Endothelial cell of umbilical vein (primary cell): ENCODE measurements at regions not wholly inside any gene's neighbourhood (a gene's known extent, or its start where the extent isn't known, plus 50 kb on each side); places are given as distances from the start of the nearest gene placed in this dataset.

ENCODE experiments used
- BruUV-seq: library from RNA; stranded (reverse); fragments of 400-500 nt; replicated peaks from 2 replicates; lab custom pipeline; 2021; lab: Mats Ljungman, UMichigan
- CTCF ChIA-PET: fragments of 300-600, 350-600 bp; sonication (Branson Sonifier 250); formaldehyde crosslinking; loops from one replicate; lab custom pipeline; 2021; ENCODE audit warnings: antibody characterized with exemption, inconsistent platforms; lab: Charles Lee
- POLR2A ChIA-PET: fragments of 300-600, 350-600 bp; sonication (Branson Sonifier 250); formaldehyde crosslinking; loops from one replicate; lab custom pipeline; 2021; ENCODE audit warnings: antibody characterized with exemption, inconsistent platforms; lab: Charles Lee
- DNase-seq: peaks from one replicate; pipeline ENCODE4 v3.0.0-alpha.2; 2011; ENCODE audit warnings: low read depth, low spot score
- FAIRE-seq: peaks from 2 replicates; lab custom pipeline; 2011; peaks lifted over from hg19 to GRCh38; lab: Jason Lieb, UNC
- H2AFZ ChIP-seq: 2 replicates; pipeline ENCODE4 v1.6.0; 2012; ENCODE audit warnings: low read depth, low read length, control low read depth, inconsistent platforms
- H3K27ac ChIP-seq: 2 replicates; pipeline ENCODE4 v1.5.1; 2011; ENCODE audit warnings: low read depth, mild to moderate bottlenecking, control low read depth, low read length, moderate library complexity; ENCODE audit not compliant: insufficient read depth
- H3K27me3 ChIP-seq, 2 experiments: 2 replicates each; pipeline versions ENCODE4 v1.6.0 to v1.6.1; 2011; ENCODE audit warnings: low read length in 2 of 2, mixed read lengths in 1 of 2; ENCODE audit not compliant: control insufficient read depth in 2 of 2, insufficient read depth in 2 of 2
- H3K36me3 ChIP-seq, 2 experiments: 2 replicates in 1 of 2; 3 replicates in 1 of 2; pipeline ENCODE4 v1.5.1; 2011; ENCODE audit warnings: low read length in 2 of 2, mild to moderate bottlenecking in 1 of 2, moderate library complexity in 1 of 2; ENCODE audit not compliant: control insufficient read depth in 2 of 2, insufficient read depth in 2 of 2; ENCODE audit errors: extremely low read depth in 1 of 2
- H3K4me1 ChIP-seq: 3 replicates; pipeline ENCODE4 v1.5.1; 2011; ENCODE audit warnings: mild to moderate bottlenecking, low read length; ENCODE audit not compliant: control insufficient read depth, insufficient read depth; ENCODE audit errors: extremely low read depth
- H3K4me2 ChIP-seq: 2 replicates; pipeline ENCODE4 v1.6.1; 2011; ENCODE audit warnings: low read length, control low read depth, mixed read lengths; ENCODE audit not compliant: insufficient read depth
- H3K4me3 ChIP-seq, 3 experiments: fragments of 200-600 bp in 1 of 3; sonication (generic), shearing (Covaris generic) in 1 of 3; replicated peaks in 1 of 3; 2 replicates each; pipeline ENCODE4 v1.5.1; 2011 to 2016; ENCODE audit warnings: control low read depth in 3 of 3, low read length in 3 of 3, mild to moderate bottlenecking in 2 of 3, inconsistent platforms in 1 of 3, low read depth in 1 of 3, moderate library complexity in 1 of 3; ENCODE audit not compliant: insufficient read depth in 1 of 3
- H3K79me2 ChIP-seq: 2 replicates; pipeline ENCODE4 v1.6.0; 2012; ENCODE audit warnings: low read length, inconsistent platforms; ENCODE audit not compliant: control insufficient read depth, insufficient read depth
- H3K9ac ChIP-seq: replicated peaks from 2 replicates; pipeline ENCODE3; 2011; ENCODE audit warnings: low read length, control low read depth; ENCODE audit not compliant: insufficient read depth; ENCODE audit errors: extremely low read depth
- H3K9me1 ChIP-seq: replicated peaks from 3 replicates; pipeline ENCODE4 v1.6.0; 2011; ENCODE audit warnings: mild to moderate bottlenecking, low read length; ENCODE audit not compliant: control insufficient read depth, insufficient read depth; ENCODE audit errors: extremely low read depth
- H3K9me3 ChIP-seq: replicated peaks from 2 replicates; pipeline ENCODE4 v1.5.1; 2012; ENCODE audit warnings: low read length, inconsistent platforms; ENCODE audit not compliant: control insufficient read depth, insufficient read depth
- H4K20me1 ChIP-seq: replicated peaks from 2 replicates; pipeline ENCODE3; 2011; ENCODE audit warnings: mild to moderate bottlenecking, low read length; ENCODE audit not compliant: control insufficient read depth, insufficient read depth; ENCODE audit errors: extremely low read depth
- EZH2 ChIP-seq: IDR thresholded peaks from 2 replicates; pipeline ENCODE4 v1.6.1; 2012; ENCODE audit warnings: borderline replicate concordance, low read depth, mild to moderate bottlenecking, moderate library complexity, low read length, inconsistent platforms; ENCODE audit not compliant: severe bottlenecking
- FOS ChIP-seq: IDR thresholded peaks from 2 replicates; pipeline ENCODE4 v1.6.1; 2011; ENCODE audit warnings: mild to moderate bottlenecking, low read length, moderate library complexity, borderline replicate concordance; ENCODE audit not compliant: insufficient read depth
- GATA2 ChIP-seq: IDR thresholded peaks from 2 replicates; pipeline ENCODE4 v1.7.0; 2011; ENCODE audit warnings: low read depth, mild to moderate bottlenecking, moderate library complexity, mixed read lengths, low read length; ENCODE audit not compliant: insufficient read length, insufficient read depth
- JUN ChIP-seq: IDR thresholded peaks from 2 replicates; pipeline ENCODE4 v1.6.1; 2011; ENCODE audit warnings: borderline replicate concordance, low read depth; ENCODE audit not compliant: insufficient read length, insufficient read depth
- MYC ChIP-seq: IDR thresholded peaks from one replicate; pipeline ENCODE4 v1.6.1; 2011; ENCODE audit warnings: mild to moderate bottlenecking, low read depth, low read length
- POLR2A ChIP-seq: IDR thresholded peaks from 2 replicates; pipeline ENCODE4 v1.6.1; 2012; ENCODE audit warnings: low read depth, mild to moderate bottlenecking, control low read depth, low read length
- POLR2AphosphoS5 ChIP-seq: IDR thresholded peaks from 2 replicates; pipeline ENCODE4 v1.6.1; 2012; ENCODE audit warnings: low read depth, mild to moderate bottlenecking, control low read depth, low read length, moderate library complexity; ENCODE audit not compliant: insufficient read depth
- dilution Hi-C: fragments of 300-500 bp; cut with MboI; formaldehyde crosslinking; loops from one replicate; pipeline ENCODE4 v1.15.0; 2019; ENCODE audit warnings: low sequenced_read_pairs; ENCODE audit not compliant: extremely low pct_ligation_motif_present
- intact Hi-C: fragments of 100-400 bp; cut with micrococcal nuclease; formaldehyde crosslinking; loops from one replicate; pipeline ENCODE4 v1.10.0; 2022
- TF ChIP-seq, protein P1 (sequence below), 2 donors: IDR thresholded peaks; 1 replicate in 1 of 2; 2 replicates in 1 of 2; pipeline ENCODE4 v1.5.1; 2011; ENCODE audit warnings: low read length in 2 of 2, mild to moderate bottlenecking in 2 of 2, moderate library complexity in 2 of 2, control low read depth in 1 of 2, inconsistent platforms in 1 of 2, low read depth in 1 of 2; ENCODE audit not compliant: insufficient read depth in 1 of 2; ENCODE audit errors: extremely low read depth in 1 of 2
- TF ChIP-seq, protein P2 (sequence below): IDR thresholded peaks from 2 replicates; pipeline ENCODE4 v1.6.1; 2011; ENCODE audit not compliant: insufficient read depth, insufficient read length

GRCh38 chr1:168824418-168825065 is 95.5 kb upstream of the DPT start:
- H3K9me1 ChIP-seq, result no peaks in the 10 kb centered on the region
- no peaks in the 10 kb centered on the region for H3K9me3 ChIP-seq
- no peak for FAIRE-seq
- no peak overlapping the region for H3K27ac ChIP-seq
- dilution Hi-C loops (no loop called here), intact Hi-C loops (no loop called here)
- no TSS peak for BruUV-seq
- no peak overlapping the region for H2AFZ ChIP-seq
- TF ChIP-seq FOS, result no peak
- TF ChIP-seq MYC, result no peak
- no peak for TF ChIP-seq JUN
- TF ChIP-seq EZH2, result no peak
- TF ChIP-seq POLR2AphosphoS5, result no peak
- TF ChIP-seq POLR2A, result no peak
- no peak for TF ChIP-seq GATA2
- TF ChIP-seq, protein P1, sequence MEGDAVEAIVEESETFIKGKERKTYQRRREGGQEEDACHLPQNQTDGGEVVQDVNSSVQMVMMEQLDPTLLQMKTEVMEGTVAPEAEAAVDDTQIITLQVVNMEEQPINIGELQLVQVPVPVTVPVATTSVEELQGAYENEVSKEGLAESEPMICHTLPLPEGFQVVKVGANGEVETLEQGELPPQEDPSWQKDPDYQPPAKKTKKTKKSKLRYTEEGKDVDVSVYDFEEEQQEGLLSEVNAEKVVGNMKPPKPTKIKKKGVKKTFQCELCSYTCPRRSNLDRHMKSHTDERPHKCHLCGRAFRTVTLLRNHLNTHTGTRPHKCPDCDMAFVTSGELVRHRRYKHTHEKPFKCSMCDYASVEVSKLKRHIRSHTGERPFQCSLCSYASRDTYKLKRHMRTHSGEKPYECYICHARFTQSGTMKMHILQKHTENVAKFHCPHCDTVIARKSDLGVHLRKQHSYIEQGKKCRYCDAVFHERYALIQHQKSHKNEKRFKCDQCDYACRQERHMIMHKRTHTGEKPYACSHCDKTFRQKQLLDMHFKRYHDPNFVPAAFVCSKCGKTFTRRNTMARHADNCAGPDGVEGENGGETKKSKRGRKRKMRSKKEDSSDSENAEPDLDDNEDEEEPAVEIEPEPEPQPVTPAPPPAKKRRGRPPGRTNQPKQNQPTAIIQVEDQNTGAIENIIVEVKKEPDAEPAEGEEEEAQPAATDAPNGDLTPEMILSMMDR (IDR thresholded peaks at IDR 0.05; ENCODE audit: extremely low read depth in 1 of 2, insufficient read depth in 1 of 2, low read depth in 1 of 2, low read length in 2 of 2), result no peak
- TF ChIP-seq, protein P2, sequence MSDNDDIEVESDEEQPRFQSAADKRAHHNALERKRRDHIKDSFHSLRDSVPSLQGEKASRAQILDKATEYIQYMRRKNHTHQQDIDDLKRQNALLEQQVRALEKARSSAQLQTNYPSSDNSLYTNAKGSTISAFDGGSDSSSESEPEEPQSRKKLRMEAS, result no peak
- H3K36me3 ChIP-seq, result no peaks in the 10 kb centered on the region
- H3K9ac ChIP-seq, result no peak overlapping the region
- no peak overlapping the region for H3K4me2 ChIP-seq
- no peaks in the 10 kb centered on the region for H3K27me3 ChIP-seq
- ChIA-PET POLR2A (no interaction called here), CTCF (interaction anchor here (1.2 kb wide), 1 partner anchor 524 kb away, joined by 6 read pairs; no protein-coding TSS in a partner anchor)
- no peaks in the 10 kb centered on the region for H3K4me1 ChIP-seq
- H3K4me3 ChIP-seq, result no peak overlapping the region
- H4K20me1 ChIP-seq, result no peaks in the 10 kb centered on the region
- H3K79me2 ChIP-seq, result no peaks in the 10 kb centered on the region
- DNase-seq, result no peak
